GM12891 (cell line): ENCODE measurements at regions not wholly inside any gene's neighbourhood (a gene's known extent, or its start where the extent isn't known, plus 50 kb on each side); places are given as distances from the start of the nearest gene placed in this dataset.
"Not testable (repeated sequence)": the region's sequence is repeated elsewhere in the genome, so short reads cannot be mapped to it uniquely, and the experiment has no call there.

Source experiments
- DNase-seq: peaks from one replicate; pipeline ENCODE4 v3.0.0; 2011; ENCODE audit warnings: low spot score; ENCODE audit not compliant: insufficient read length
- FAIRE-seq: peaks from 2 replicates; lab custom pipeline; 2011; peaks lifted over from hg19 to GRCh38; lab: Jason Lieb, UNC
- PAX5 ChIP-seq: IDR thresholded peaks from 2 replicates; pipeline ENCODE4 v1.6.1; 2011; ENCODE audit warnings: low read length, moderate library complexity, mild to moderate bottlenecking; ENCODE audit not compliant: insufficient read depth, severe bottlenecking
- POLR2A ChIP-seq: IDR thresholded peaks from 2 replicates; pipeline ENCODE4 v1.6.1; 2011; ENCODE audit warnings: low read depth, low read length, control low read depth
- POLR2AphosphoS5 ChIP-seq: IDR thresholded peaks from 2 replicates; pipeline ENCODE4 v1.6.1; 2011; ENCODE audit warnings: low read depth, low read length, control low read depth
- POU2F2 ChIP-seq: IDR thresholded peaks from 2 replicates; pipeline ENCODE4 v1.6.1; 2011; ENCODE audit warnings: low read depth, mild to moderate bottlenecking, control low read depth, low read length, moderate library complexity
- SPI1 ChIP-seq: IDR thresholded peaks from 2 replicates; pipeline ENCODE4 v1.6.1; 2011; ENCODE audit warnings: low read depth, low read length, control low read depth
- TAF1 ChIP-seq: IDR thresholded peaks from 2 replicates; pipeline ENCODE4 v1.6.1; 2011; ENCODE audit warnings: low read depth, low read length, control low read depth

DNA sequence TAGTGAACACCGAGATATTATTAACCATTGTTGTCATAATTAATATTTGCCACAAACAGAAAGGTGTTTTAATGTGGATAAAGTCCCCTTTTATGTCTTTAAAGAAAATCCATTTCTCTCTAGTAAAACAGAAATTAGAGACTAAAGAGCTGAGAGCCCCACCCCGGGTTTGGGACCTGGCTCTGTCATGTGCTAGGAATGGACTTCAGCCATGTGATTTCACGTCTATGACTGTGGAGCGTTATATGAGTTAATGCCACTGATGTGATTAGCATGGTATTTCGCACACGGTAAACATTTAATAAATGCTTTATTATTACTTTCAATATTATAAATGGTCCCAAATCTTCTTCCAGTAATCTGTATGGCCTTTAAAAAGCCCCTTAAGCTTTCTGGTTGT is 205.0 kb upstream of the NFIA start:
- FAIRE-seq (no peak), DNase-seq (no peak)
- TF ChIP-seq POLR2AphosphoS5 (no peak), POLR2A (no peak), SPI1 (no peak), PAX5 (no peak), TAF1 (no peak), POU2F2 (no peak)

GRCh38 chr1:60876952-60877351 is 205.4 kb upstream of the NFIA start:
- TF ChIP-seq TAF1 (no peak), POLR2AphosphoS5 (no peak), POU2F2 (no peak), SPI1 (no peak), PAX5 (no peak), POLR2A (no peak)
- DNase-seq (no peak), FAIRE-seq (no peak)

- no peak for FAIRE-seq
- no peak for DNase-seq
- TF ChIP-seq TAF1 (no peak), PAX5 (no peak), POU2F2 (no peak), POLR2A (no peak), SPI1 (no peak), POLR2AphosphoS5 (no peak)
These were observed 207.2 kb upstream of the NFIA start for GRCh38 chr1:60875138-60875537.

GRCh38 chr1:60874718-60875117 is 207.6 kb upstream of the NFIA start:
- no peak for FAIRE-seq
- no peak for DNase-seq
- TF ChIP-seq PAX5 (no peak), POLR2A (no peak), POU2F2 (no peak), POLR2AphosphoS5 (no peak), TAF1 (no peak), SPI1 (no peak)

GRCh38 chr1:60873396-60873795 is 209.0 kb upstream of the NFIA start:
- FAIRE-seq = not testable (repeated sequence)

DNA sequence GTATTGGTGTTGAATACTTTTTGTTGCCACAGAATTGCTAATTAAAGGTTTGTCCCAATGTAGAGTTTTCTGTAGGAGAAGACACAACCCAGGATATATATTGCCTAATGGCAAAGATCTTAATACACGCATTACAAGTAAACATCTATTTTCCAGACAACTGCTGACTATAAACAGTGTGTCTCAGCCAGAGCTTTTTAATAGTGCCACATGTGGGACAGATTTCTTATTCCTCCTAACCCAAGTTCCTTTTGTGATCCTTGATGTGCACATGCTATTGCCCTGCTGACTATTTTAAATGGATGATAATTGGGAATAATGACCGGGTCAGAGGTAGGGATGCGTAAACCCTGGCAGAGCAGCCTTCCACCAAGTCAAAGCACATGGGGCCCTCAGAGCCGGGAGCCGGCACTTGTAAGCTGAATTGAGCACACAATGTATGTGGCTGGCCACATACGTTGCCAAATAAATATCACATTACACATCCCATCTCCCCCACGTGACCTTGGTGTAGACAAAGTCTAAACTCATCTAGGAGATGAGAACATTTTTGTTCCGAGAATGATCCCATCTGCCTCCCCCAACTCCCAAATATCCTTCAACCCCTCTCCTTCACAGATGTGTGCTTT is 209.8 kb upstream of the NFIA start:
- DNase-seq (no peak), FAIRE-seq (no peak)
- TF ChIP-seq PAX5 (no peak), POU2F2 (no peak), SPI1 (no peak), TAF1 (no peak), POLR2A (no peak), POLR2AphosphoS5 (no peak)

More at GRCh38 chr1:60873396-60873795, 209.0 kb upstream of the NFIA start:
- DNase-seq = not testable (repeated sequence)

DNA sequence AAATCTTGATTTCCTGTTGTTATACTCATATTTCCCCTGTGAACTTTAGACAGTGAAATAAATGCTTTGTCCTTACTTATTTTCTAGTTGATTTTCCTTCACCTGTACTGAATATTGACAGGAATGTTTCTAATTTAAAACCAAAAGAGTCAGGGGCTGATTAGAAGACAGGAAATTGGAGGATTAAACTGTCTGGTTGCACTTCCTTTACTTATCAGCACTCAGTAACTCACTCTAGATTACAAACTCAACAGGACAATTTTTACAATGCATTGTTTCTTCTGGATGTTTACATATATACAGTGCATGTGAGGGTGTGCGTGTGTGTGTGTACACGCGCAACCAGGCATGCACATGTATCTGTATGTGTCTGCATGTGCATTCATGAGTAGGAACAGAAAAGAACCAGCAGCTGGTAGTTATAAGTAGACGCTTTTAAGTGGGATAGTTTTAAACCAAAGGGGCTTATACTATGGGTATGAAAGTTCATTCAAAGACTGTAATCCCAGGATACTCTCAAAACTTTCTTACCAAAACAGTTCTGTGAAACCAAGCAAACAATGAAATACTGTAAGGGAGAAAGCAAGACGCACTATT is 212.0 kb upstream of the NFIA start:
- FAIRE-seq (no peak), DNase-seq (no peak)
- TF ChIP-seq SPI1 = no peak
- TF ChIP-seq POLR2AphosphoS5 = no peak
- TF ChIP-seq POLR2A = no peak
- no peak for TF ChIP-seq POU2F2
- TF ChIP-seq PAX5 = no peak
- TF ChIP-seq TAF1 = no peak

GRCh38 chr1:60868901-60869663 is 213.3 kb upstream of the NFIA start:
- FAIRE-seq (no peak), DNase-seq (no peak)
- TF ChIP-seq POLR2A (no peak), TAF1 (no peak)

- FAIRE-seq (no peak), DNase-seq (no peak)
- TF ChIP-seq POU2F2 (no peak), POLR2A (no peak), POLR2AphosphoS5 (no peak), TAF1 (no peak), SPI1 (no peak), PAX5 (no peak)
These were observed 214.6 kb upstream of the NFIA start for GRCh38 chr1:60867782-60868181.
